HG03095 (cell line): ENCODE measurements at regions not wholly inside any gene's neighbourhood (a gene's known extent, or its start where the extent isn't known, plus 50 kb on each side); places are given as distances from the start of the nearest gene placed in this dataset.

Source experiments
- ATAC-seq: cut with Tn5 transposase; IDR thresholded peaks from one replicate; pipeline ENCODE4 v1.9.1; 2021; ENCODE audit warnings: moderate library complexity; ENCODE audit not compliant: unreplicated experiment

DNA sequence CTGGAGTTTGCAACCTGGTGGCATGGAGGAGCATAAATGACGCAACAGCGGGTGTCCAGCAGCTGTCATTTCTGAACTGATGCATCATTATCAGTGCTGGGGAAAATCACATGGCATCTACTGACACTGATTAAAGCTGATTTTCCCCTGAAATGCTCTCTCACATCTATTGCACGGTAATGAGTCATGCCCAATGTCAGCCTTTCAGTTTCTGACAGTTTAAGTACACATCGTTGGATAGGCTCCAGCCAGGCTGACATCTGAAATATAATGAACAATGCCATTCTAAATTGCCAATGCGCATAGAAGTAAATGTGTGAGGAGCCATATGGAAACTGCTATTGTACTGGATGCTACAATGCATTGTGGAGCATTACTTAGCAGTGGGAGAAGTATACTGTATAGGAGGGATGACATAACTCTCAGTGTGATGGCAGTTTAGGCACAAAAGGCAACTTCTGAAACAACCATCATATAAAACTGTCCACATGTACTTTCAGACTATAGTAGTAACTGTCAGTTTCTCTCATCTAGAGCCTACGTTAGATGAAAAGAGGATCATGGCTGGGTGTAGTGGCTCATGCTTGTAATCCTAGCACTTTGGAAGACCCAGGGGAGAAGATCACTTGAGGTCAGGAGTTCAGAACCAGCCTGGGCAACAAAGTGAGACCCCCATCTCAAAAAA lies 389.3 kb upstream of the DMAC1 start:
- ATAC-seq: no peak

- ATAC-seq: no peak
Observed at GRCh38 chr9:8186560-8186959, 387.0 kb upstream of the DMAC1 start.

GRCh38 chr9:8183618-8184017 lies 384.0 kb upstream of the DMAC1 start:
- ATAC-seq: no peak

GRCh38 chr9:8179381-8180053 lies 379.9 kb upstream of the DMAC1 start:
- ATAC-seq: no peak

- ATAC-seq: no peak
Observed at GRCh38 chr9:8172000-8172399, 372.4 kb upstream of the DMAC1 start.

GRCh38 chr9:8168916-8169438 lies 369.4 kb upstream of the DMAC1 start:
- ATAC-seq: no peak

- ATAC-seq: no peak
Observed at GRCh38 chr9:8160787-8161186, 361.2 kb upstream of the DMAC1 start.

- no peak for ATAC-seq
Observed at GRCh38 chr9:8158574-8158973, 359.0 kb upstream of the DMAC1 start.

- ATAC-seq: no peak
Observed at GRCh38 chr9:8157683-8158324, 358.2 kb upstream of the DMAC1 start.

- ATAC-seq: no peak
Observed at GRCh38 chr9:8156346-8156745, 356.8 kb upstream of the DMAC1 start.

DNA sequence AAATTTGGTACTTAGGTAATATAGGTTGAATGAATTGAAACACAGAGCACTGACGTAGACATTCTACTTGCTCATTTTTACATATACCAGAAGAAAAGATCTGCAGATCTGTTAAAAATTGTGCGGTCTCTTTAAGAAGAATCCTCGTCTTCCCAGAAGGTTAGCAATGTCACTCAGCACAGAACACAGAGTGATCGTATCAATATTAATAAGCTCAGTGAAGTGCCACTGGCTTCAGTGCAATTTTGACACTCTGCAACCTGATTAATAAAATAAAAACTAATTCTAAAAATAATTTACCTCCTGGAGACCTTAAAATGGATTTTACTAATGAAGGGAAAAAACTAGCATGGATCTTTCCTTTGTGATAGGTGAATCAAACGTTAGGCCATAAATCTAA lies 356.1 kb upstream of the DMAC1 start:
- no peak for ATAC-seq

GRCh38 chr9:8143677-8144076 lies 344.1 kb upstream of the DMAC1 start:
- ATAC-seq: no peak

DNA sequence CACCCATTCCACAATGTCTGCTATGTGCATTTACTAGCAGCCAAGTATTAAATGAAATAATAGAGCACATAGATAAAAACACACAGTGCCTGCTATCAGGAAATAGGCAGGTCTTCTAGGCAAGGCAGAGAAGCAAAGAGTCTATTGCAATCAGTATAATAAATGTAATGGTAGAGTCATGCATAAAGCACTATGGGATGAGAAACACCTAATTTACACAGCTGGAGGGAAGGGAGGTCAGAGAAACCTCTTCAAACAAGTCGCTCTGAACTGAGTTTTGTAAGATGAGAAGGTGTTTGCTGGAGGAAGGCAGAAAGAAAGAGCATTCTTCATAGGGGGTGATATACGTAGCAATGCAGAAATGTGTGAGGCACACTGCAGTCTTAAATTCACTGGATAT lies 341.0 kb upstream of the DMAC1 start:
- ATAC-seq: no peak

- ATAC-seq: no peak
Observed at GRCh38 chr9:8139756-8140155, 340.2 kb upstream of the DMAC1 start.

DNA sequence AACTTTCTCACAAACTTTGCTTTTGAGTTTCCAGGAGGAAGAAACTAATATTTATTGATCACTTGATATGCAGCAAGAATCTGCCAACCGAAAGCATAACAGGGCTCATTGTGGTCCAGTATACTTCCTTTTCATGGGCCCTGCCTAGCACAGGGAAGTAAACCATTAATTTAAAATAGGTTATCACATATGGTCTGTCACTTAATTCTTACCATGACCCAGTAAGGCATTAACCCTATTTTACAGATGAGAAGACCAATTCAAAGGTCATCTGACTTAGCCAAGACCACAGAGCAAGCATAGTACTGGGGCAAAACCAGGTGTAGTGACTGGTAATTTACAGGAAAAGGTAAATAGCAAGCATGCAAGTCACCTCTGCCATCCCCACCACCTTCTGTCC lies 336.9 kb upstream of the DMAC1 start:
- ATAC-seq: no peak

- no peak for ATAC-seq
Observed at GRCh38 chr9:8134635-8135034, 335.1 kb upstream of the DMAC1 start.

DNA sequence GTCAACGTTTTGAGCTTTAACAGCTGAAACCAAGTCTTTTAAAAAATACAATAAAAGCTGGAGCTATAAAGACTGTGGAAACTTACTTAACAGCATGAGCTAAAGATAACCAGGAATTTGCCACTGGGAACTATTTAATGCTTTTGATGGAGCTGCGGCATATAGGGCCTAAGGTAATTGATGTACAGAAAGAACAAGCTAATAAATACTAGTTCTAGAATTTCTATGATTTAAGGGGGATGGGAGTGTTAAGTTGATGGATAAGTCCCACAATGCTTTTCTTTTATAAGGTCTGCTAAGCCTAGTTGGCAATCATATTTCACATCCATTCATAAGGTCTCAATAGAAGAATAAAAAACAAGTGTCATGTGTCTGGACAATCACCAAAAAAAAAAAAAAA lies 334.0 kb upstream of the DMAC1 start:
- no peak for ATAC-seq

DNA sequence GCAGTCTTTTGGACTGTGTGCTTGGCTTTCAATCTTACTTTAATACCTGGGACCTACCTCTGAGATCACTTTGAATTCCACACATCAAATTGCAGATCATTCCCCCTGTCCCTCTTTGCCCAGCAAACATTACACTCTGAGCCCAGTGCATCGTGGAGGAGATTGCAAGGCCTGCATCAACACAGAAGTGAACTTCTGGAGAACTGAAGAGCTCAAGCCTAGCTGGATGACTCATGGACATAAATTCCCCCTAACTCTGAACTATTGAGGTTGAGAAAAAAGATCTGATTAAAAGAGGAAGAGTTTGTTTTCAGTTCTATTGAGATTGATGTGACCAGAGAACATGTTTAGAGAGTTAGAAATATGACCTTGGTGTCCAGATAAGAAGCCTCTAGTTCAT lies 316.0 kb upstream of the DMAC1 start:
- no peak for ATAC-seq

DNA sequence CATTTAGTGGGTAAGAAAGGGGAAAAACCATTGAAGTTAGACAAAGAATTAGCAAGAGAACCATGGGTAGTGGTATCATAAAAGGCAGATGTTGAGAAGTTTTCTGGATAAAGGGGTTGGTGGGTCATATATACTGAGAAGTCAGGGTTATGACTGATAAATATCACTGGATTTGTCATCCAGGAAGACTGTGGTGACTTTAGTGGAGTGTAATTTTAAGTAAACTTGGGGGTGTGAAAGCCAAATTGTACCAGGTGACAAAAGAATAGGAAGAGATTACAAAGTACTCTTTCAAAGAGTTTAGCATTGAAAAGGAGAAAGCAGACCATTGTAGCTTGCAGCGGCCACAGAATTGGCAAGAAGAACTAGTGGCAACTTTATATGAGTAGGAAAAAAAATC lies 315.2 kb upstream of the DMAC1 start:
- ATAC-seq: no peak

GRCh38 chr9:8106362-8106761 lies 306.8 kb upstream of the DMAC1 start:
- no peak for ATAC-seq

GRCh38 chr9:8101607-8102006 lies 302.0 kb upstream of the DMAC1 start:
- ATAC-seq: no peak

DNA sequence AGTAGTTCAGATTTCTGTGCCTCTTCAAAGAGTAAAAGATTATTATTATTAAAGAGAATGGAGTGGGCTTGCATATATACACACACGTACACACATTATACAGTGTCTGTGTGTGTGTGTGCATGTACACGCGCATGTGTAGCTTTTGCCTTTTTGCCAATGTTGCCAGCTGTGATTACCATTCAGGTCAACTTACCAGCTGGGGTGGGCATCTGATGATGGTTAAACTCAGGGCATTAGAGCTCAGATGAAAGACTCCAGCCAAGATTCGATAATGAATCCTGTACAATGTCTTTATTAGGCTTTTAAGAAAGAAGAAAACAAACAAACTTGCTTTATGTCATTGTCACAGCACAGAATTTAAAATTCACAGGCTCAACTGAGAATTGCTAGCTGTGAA lies 296.5 kb upstream of the DMAC1 start:
- ATAC-seq: no peak
